GM12872 (cell line): ENCODE measurements at regions not wholly inside any gene's neighbourhood (a gene's known extent, or its start where the extent isn't known, plus 50 kb on each side); places are given as distances from the start of the nearest gene placed in this dataset.

Source experiments
- CTCF ChIP-seq: IDR thresholded peaks from 3 replicates; pipeline ENCODE4 v1.5.1; 2011; ENCODE audit warnings: low read depth, mild to moderate bottlenecking, low read length, moderate library complexity; ENCODE audit not compliant: insufficient read depth

- no peak for TF ChIP-seq CTCF
These were observed 682.2 kb upstream of the RAG2 start for GRCh38 chr11:37280200-37280599.

- TF ChIP-seq CTCF = no peak
These were observed 679.9 kb upstream of the RAG2 start for GRCh38 chr11:37277896-37278465.

GRCh38 chr11:37264783-37265182, 666.7 kb upstream of the RAG2 start:
- TF ChIP-seq CTCF = no peak

- TF ChIP-seq CTCF = no peak
These were observed 666.0 kb upstream of the RAG2 start for GRCh38 chr11:37264060-37264459.

- TF ChIP-seq CTCF = no peak
These were observed 661.7 kb upstream of the RAG2 start for GRCh38 chr11:37259734-37260133.

- no peak for TF ChIP-seq CTCF
These were observed 650.1 kb upstream of the RAG2 start for GRCh38 chr11:37248145-37248544.

GRCh38 chr11:37230865-37231264, 632.8 kb upstream of the RAG2 start:
- peak; percentile 3; the same call in 1 of the 3 replicates for TF ChIP-seq CTCF
